GM18505 (cell line): ENCODE measurements at regions not wholly inside any gene's neighbourhood (a gene's known extent, or its start where the extent isn't known, plus 50 kb on each side); places are given as distances from the start of the nearest gene placed in this dataset.

Experiments
- ATAC-seq: cut with Tn5 transposase; IDR thresholded peaks from one replicate; pipeline ENCODE4 v1.9.1; 2021; ENCODE audit not compliant: unreplicated experiment
- POLR2A ChIP-seq: IDR thresholded peaks from 4 replicates; pipeline ENCODE4 v1.6.1; 2011; ENCODE audit warnings: borderline replicate concordance; ENCODE audit not compliant: insufficient read depth, insufficient read length; ENCODE audit errors: extremely low read depth

DNA sequence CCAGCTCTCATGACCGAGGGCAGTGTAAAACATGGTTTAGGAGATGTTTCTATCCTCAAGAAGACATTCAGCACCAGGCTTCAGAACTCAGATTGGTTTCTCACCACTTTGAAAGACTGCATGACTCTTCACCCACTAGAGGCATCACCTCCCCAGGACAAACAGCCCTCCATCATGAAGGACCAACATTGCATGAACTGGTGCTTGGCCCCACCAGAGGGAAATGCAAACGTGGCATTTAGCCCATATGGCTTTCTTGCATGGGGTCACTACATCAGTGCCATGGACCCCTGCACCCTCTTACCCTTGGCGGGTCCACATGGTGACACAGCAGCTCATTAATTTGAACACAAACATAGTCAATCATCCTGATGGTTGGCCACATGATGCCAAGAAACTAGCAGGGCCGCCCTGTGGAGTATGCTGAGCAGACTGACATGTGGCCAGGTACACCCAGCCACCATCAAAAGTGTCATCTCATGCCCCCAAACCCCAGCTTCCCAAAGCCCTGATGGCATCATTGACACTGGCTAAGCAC, 129.5 kb upstream of the FSTL4 start:
- ATAC-seq = no peak
- TF ChIP-seq POLR2A = no peak

DNA sequence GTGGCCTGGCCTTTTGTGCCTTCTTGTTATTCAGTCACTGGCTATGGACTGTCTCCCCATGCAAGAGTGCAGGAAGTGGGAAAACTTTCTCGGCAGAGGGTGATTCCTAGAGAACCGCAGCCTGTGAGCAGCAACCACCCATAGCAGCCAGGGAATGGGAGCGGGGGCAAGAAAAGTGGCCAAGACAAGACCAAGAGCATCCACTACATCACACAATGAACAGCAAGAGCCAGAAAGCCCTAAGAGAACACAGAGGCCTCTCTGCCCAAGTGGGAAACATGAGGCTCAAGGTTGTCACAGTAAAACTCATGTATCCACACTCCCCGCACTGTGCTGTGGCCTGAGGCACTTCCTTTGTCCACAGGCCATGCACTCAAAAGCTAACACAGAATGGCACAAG, 129.1 kb upstream of the FSTL4 start:
- no peak for ATAC-seq
- no peak for TF ChIP-seq POLR2A

- TF ChIP-seq POLR2A = no peak
- ATAC-seq = no peak
Observed at GRCh38 chr5:133739181-133739780, 126.9 kb upstream of the FSTL4 start.

DNA sequence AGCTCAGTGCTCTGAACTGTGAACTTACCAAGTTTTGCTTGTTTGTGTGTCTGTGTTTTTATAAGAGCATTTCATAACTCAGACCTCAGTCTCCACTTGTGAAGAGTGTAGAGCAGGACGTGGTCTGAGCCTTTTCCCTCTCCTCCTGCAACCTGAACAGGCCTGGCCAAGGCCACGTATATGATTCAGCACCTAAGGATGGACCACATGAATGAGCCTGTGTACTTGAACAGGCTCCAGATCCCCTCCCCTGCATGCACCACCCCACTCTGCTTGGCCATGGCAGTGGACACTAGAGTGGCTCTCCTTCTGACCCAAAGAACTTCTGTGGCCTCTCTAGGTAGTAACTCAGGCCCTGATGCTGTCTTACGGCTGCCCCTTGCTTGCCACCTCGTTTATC, 125.9 kb upstream of the FSTL4 start:
- no peak for TF ChIP-seq POLR2A
- no peak for ATAC-seq

DNA sequence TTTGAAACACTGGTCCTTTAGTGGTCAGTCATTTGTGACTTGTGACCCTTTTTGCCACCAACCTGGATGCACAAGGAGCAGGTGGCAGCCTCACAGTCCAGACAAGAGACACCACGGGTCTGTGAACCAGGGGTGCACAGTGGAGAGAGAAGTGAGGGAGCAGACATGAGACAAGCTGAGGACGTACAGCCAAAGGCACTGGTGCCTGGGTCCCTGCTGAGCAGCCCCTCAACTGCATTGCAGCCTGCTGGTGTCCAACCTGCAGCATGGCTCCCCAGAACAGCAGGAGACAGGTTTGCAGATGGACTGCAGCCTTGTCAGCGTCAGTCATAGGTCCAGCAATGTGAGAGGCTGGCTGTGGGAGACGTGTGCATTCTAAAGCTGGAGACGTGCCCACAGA, 124.2 kb upstream of the FSTL4 start:
- TF ChIP-seq POLR2A = no peak
- ATAC-seq = no peak

GRCh38 chr5:133735346-133735745, 123.0 kb upstream of the FSTL4 start:
- no peak for TF ChIP-seq POLR2A

DNA sequence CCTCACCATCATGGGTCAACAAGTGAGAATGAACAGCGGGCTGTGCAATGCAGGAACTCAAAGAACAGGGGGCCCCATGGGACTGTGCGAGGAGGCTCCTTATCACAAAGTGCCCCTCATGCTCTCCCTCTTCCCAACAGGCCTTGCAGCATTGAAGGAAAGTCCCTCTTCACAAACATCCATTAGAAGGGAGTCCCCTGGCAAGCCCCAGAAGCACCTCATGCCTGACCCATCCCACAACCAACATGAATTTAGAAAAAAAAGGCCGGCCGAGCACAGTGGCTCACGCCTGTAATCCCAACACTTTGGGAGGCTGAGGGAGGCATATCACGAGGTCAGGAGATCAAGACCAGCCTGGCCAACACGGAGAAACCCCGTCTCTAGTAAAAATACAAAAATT, 122.6 kb upstream of the FSTL4 start:
- no peak for ATAC-seq
- TF ChIP-seq POLR2A = no peak

More at GRCh38 chr5:133735346-133735745, 123.0 kb upstream of the FSTL4 start:
- ATAC-seq = no peak

DNA sequence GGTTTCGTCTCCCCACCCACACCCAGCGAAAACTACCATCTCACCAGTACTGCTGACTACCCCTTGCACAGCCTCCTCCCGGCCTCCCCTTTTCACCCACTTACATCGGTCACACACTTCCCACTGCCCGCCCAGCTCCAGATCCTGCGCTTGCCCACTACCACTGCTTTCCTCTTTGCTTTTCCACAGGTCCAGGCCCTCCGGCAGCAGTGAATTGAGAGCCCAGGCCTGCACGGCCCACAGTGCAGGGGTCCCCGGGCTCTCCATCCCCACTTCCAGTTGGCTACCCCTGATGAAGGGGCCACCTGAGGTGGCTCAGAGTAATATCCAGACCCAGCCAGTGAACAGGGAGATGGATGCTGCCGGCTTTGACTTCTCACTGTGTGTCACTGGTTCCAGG, 120.2 kb upstream of the FSTL4 start:
- no peak for ATAC-seq

DNA sequence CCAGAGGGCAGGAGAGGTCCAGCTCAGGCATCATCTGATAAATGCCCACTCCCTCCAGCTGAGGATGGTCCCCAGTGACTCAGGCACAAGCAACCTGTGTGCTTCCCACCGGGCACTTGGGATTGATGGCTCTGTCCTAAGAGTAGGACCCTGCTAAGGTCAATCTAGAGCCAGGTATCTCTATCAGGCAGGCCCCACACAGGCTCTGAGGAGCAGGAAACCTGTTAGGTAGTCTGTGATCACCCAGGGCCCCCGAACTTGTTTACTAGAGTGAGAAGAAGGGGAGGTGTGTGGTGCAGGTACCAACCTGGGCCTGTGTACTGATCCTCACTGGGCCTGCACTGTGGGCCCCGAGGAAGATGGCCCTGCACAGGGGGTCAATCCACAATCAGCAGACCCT, 119.6 kb upstream of the FSTL4 start:
- no peak for TF ChIP-seq POLR2A
- no peak for ATAC-seq

More for the DNA sequence above, 120.2 kb upstream of the FSTL4 start:
- TF ChIP-seq POLR2A = no peak

DNA sequence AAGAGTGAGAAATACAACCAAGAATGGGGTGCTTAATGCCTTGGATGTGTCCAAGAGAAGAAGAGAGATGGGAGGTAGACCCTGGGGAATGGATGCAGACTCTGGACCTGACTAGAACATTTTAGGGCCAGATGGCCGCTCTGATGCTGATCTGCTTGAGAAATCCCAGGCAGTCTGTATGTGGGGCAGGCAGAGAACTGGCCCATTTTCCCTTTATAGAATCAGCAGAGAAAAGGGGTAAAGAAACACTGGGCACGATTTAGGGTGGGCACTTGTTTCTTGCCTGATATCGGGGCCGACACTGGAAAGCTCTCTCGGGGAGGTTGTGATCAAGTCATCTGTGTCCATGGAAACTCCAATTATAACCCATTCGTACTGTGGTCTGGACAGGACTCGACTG, 118.5 kb upstream of the FSTL4 start:
- TF ChIP-seq POLR2A = no peak
- no peak for ATAC-seq

DNA sequence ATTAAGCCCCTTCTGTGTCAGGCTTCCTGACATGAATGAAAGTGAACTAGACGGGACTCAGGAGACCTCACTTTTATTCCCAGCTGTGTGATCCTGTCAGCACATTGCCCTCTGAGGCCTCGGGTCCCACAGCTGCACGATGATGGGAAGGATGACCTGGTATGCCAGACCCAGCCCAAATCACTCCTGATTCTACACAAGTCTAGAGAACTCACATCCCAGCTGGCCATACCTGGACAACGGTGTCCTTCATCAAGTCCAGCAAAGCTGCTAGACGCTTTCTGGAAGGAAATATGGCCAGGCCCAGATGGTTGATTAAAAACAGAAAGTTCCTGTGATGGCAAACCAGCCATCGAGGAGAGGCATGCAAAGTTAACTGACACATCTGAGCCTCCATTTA, 118.0 kb upstream of the FSTL4 start:
- ATAC-seq = no peak
- no peak for TF ChIP-seq POLR2A

DNA sequence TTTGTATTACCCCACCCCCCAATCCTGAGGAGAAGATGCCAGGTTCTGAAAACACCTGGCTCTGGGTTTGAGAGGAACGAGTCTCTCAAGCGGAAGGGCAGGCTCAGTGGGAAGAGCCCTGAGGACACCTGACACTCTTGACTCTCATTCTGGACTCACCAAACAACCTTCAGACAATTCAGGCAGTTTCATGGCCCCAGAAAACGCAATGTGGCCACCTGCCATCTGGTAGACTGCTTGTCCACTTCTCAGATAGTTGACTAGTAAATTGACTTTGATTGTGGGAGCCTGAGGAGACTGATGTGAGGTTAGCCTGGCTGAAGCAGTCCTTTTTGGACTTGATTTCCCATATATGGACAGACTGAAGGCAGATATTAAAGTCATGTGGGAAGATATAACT, 117.5 kb upstream of the FSTL4 start:
- no peak for ATAC-seq
- TF ChIP-seq POLR2A = no peak

GRCh38 chr5:133728475-133728874, 116.1 kb upstream of the FSTL4 start:
- TF ChIP-seq POLR2A = no peak

DNA sequence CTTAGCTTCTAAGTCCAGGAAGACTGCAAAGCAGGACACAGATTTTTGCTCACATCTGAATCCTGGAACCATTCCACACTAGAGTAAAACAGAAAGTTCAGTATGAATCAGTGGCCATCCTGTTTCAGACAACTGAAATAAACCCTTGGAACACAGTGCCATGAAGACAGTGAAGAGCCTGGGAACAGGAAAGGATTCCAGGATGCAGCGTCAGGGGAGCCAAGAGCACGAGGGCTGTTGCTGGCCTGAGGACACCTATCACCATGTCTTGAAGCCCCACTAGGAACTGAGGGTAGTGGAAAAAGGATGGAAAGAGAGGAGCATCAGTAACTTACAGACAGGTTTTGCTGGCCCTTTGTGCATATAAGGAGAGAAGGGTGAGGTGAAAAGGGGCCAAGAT, 115.3 kb upstream of the FSTL4 start:
- no peak for ATAC-seq
- TF ChIP-seq POLR2A = no peak

More at GRCh38 chr5:133728475-133728874, 116.1 kb upstream of the FSTL4 start:
- no peak for ATAC-seq

DNA sequence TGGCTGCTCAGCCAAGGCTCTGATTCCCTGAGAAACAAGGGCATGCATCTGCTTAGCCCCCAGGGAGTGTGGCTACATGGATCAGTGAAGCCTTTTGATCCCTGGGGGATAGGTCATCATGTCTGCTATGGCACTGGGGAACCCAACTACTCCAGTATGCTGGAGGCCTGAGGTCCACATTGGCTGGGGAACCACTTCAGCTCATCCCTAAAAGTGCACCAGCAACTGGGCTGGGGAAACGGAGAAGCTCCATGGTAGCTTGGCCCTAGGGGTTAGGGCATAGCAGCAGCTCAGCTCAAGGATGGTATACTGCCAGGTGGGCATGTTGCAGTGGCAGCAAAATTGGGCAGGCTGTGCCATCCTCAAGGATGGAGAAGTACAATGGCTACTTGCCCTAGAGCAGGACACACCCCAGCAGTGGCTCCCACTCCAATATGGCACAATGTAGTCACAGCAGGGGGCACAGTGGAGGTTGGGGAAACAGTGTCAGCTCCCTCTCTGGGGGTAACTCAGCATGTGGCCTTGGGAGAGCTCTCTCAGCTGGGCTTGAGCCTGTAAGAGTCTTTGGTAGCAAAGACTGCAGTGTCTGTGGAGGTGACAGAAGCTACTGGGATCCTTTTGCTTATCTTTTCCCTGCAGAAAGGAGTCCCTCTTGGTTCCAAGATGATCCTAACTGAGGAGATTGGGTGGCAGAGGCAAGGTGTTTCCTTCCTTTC, 111.5 kb upstream of the FSTL4 start:
- no peak for ATAC-seq
- TF ChIP-seq POLR2A = no peak

GRCh38 chr5:133723126-133723525, 110.8 kb upstream of the FSTL4 start:
- no peak for TF ChIP-seq POLR2A
- ATAC-seq = no peak
